ENCODE measurements at regions not wholly inside any gene's neighbourhood (a gene's known extent, or its start where the extent isn't known, plus 50 kb on each side); places are given as distances from the start of the nearest gene placed in this dataset.

- Mint-ChIP-seq H3K4me1 (no peaks in the 10 kb centered on the region), H3K27me3 (no peaks in the 10 kb centered on the region), H3K27ac (no peak overlapping the region), H3K9me3 (peaks cover 0 to 5% (median 0%) of the 10 kb centered on the region in 7 donors), H3K4me3 (no peak overlapping the region), H3K36me3 (no peaks in the 10 kb centered on the region)
- Histone ChIP-seq H3K9me3 (ENCODE audit: control insufficient read depth in 2 of 2, low read length in 2 of 2) (no peaks in the 10 kb centered on the region), H3K4me3 (ENCODE audit: low read depth, low read length) (no peak overlapping the region), H3K4me1 (ENCODE audit: control insufficient read depth, insufficient read depth, low read length, poor library complexity, severe bottlenecking) (no peaks in the 10 kb centered on the region), H3K36me3 (ENCODE audit: control insufficient read depth, insufficient read depth, low read length) (no peaks in the 10 kb centered on the region), H3K27me3 (ENCODE audit: control insufficient read depth, insufficient read depth, low read length) (no peaks in the 10 kb centered on the region), H3K27ac (ENCODE audit: insufficient read depth, low read length, poor library complexity, severe bottlenecking) (no peak overlapping the region)
- no peak for DNase-seq
- no peak for ATAC-seq (ENCODE audit: low read depth in 2 of 2)
Measured at GRCh38 chr13:105116966-105117365, 1418.5 kb downstream of the EFNB2 start.

GRCh38 chr13:105112561-105112960, 1422.9 kb downstream of the EFNB2 start:
- Histone ChIP-seq H3K27me3 (ENCODE audit: control insufficient read depth, insufficient read depth, low read length) (no peaks in the 10 kb centered on the region), H3K36me3 (ENCODE audit: control insufficient read depth, insufficient read depth, low read length) (no peaks in the 10 kb centered on the region), H3K4me3 (ENCODE audit: low read depth, low read length) (no peak overlapping the region), H3K4me1 (ENCODE audit: control insufficient read depth, insufficient read depth, low read length, poor library complexity, severe bottlenecking) (no peaks in the 10 kb centered on the region), H3K9me3 (ENCODE audit: control insufficient read depth in 2 of 2, low read length in 2 of 2) (no peaks in the 10 kb centered on the region), H3K27ac (ENCODE audit: insufficient read depth, low read length, poor library complexity, severe bottlenecking) (no peak overlapping the region)
- no peak for DNase-seq
- no peak overlapping the region for H3K27ac Mint-ChIP-seq
- H3K27me3 Mint-ChIP-seq = no peaks in the 10 kb centered on the region
- H3K36me3 Mint-ChIP-seq = no peaks in the 10 kb centered on the region
- no peak for ATAC-seq (ENCODE audit: low read depth in 2 of 2)
- H3K4me1 Mint-ChIP-seq = no peaks in the 10 kb centered on the region
- no peak overlapping the region for H3K4me3 Mint-ChIP-seq
- H3K9me3 Mint-ChIP-seq = peaks cover 0 to 5% (median 0%) of the 10 kb centered on the region in 7 donors

GRCh38 chr13:105107781-105108180, 1427.7 kb downstream of the EFNB2 start:
- no peaks in the 10 kb centered on the region for H3K4me1 ChIP-seq (ENCODE audit: control insufficient read depth, insufficient read depth, low read length, poor library complexity, severe bottlenecking)
- H3K27me3 Mint-ChIP-seq = no peaks in the 10 kb centered on the region
- H3K9me3 Mint-ChIP-seq = no peaks in the 10 kb centered on the region
- no peaks in the 10 kb centered on the region for H3K4me1 Mint-ChIP-seq
- no peak overlapping the region for H3K27ac ChIP-seq (ENCODE audit: insufficient read depth, low read length, poor library complexity, severe bottlenecking)
- no peak overlapping the region for H3K4me3 Mint-ChIP-seq
- H3K36me3 ChIP-seq (ENCODE audit: control insufficient read depth, insufficient read depth, low read length) = no peaks in the 10 kb centered on the region
- H3K27ac Mint-ChIP-seq = no peak overlapping the region
- ATAC-seq (ENCODE audit: low read depth in 2 of 2) (no peak), DNase-seq (no peak)
- H3K4me3 ChIP-seq (ENCODE audit: low read depth, low read length) = no peak overlapping the region
- H3K36me3 Mint-ChIP-seq = no peaks in the 10 kb centered on the region
- no peaks in the 10 kb centered on the region for H3K27me3 ChIP-seq (ENCODE audit: control insufficient read depth, insufficient read depth, low read length)
- H3K9me3 ChIP-seq (ENCODE audit: control insufficient read depth in 2 of 2, low read length in 2 of 2) = no peaks in the 10 kb centered on the region

- Mint-ChIP-seq H3K4me1 (no peaks in the 10 kb centered on the region), H3K4me3 (no peak overlapping the region), H3K36me3 (no peaks in the 10 kb centered on the region), H3K9me3 (no peaks in the 10 kb centered on the region), H3K27ac (no peak overlapping the region), H3K27me3 (no peaks in the 10 kb centered on the region)
- Histone ChIP-seq H3K27ac (ENCODE audit: insufficient read depth, low read length, poor library complexity, severe bottlenecking) (no peak overlapping the region), H3K36me3 (ENCODE audit: control insufficient read depth, insufficient read depth, low read length) (no peaks in the 10 kb centered on the region), H3K4me1 (ENCODE audit: control insufficient read depth, insufficient read depth, low read length, poor library complexity, severe bottlenecking) (no peaks in the 10 kb centered on the region), H3K4me3 (ENCODE audit: low read depth, low read length) (no peak overlapping the region), H3K9me3 (ENCODE audit: control insufficient read depth in 2 of 2, low read length in 2 of 2) (no peaks in the 10 kb centered on the region), H3K27me3 (ENCODE audit: control insufficient read depth, insufficient read depth, low read length) (no peaks in the 10 kb centered on the region)
- ATAC-seq (ENCODE audit: low read depth in 2 of 2) = no peak
- DNase-seq = no peak
Measured at GRCh38 chr13:105105471-105105870, 1430.0 kb downstream of the EFNB2 start.

GRCh38 chr13:105097521-105097920, 1437.9 kb downstream of the EFNB2 start:
- Mint-ChIP-seq H3K27ac (no peak overlapping the region), H3K27me3 (no peaks in the 10 kb centered on the region), H3K9me3 (peaks cover 0 to 12% (median 2%) of the 10 kb centered on the region in 7 donors), H3K36me3 (no peaks in the 10 kb centered on the region), H3K4me1 (no peaks in the 10 kb centered on the region), H3K4me3 (no peak overlapping the region)
- no peak overlapping the region for H3K4me3 ChIP-seq (ENCODE audit: low read depth, low read length)
- no peaks in the 10 kb centered on the region for H3K9me3 ChIP-seq (ENCODE audit: control insufficient read depth in 2 of 2, low read length in 2 of 2)
- DNase-seq (no peak), ATAC-seq (ENCODE audit: low read depth in 2 of 2) (no peak)
- no peaks in the 10 kb centered on the region for H3K27me3 ChIP-seq (ENCODE audit: control insufficient read depth, insufficient read depth, low read length)
- H3K4me1 ChIP-seq (ENCODE audit: control insufficient read depth, insufficient read depth, low read length, poor library complexity, severe bottlenecking) = no peaks in the 10 kb centered on the region
- H3K27ac ChIP-seq (ENCODE audit: insufficient read depth, low read length, poor library complexity, severe bottlenecking) = no peak overlapping the region
- H3K36me3 ChIP-seq (ENCODE audit: control insufficient read depth, insufficient read depth, low read length) = no peaks in the 10 kb centered on the region

GRCh38 chr13:105089858-105090643, 1445.4 kb downstream of the EFNB2 start:
- DNase-seq (no peak), ATAC-seq (ENCODE audit: low read depth in 2 of 2) (no peak)
- H3K27me3 Mint-ChIP-seq = no peaks in the 10 kb centered on the region
- no peaks in the 10 kb centered on the region for H3K4me1 Mint-ChIP-seq
- H3K27ac Mint-ChIP-seq = no peak overlapping the region
- Histone ChIP-seq H3K27ac (ENCODE audit: insufficient read depth, low read length, poor library complexity, severe bottlenecking) (no peak overlapping the region), H3K4me1 (ENCODE audit: control insufficient read depth, insufficient read depth, low read length, poor library complexity, severe bottlenecking) (no peaks in the 10 kb centered on the region), H3K4me3 (ENCODE audit: low read depth, low read length) (no peak overlapping the region), H3K27me3 (ENCODE audit: control insufficient read depth, insufficient read depth, low read length) (no peaks in the 10 kb centered on the region), H3K9me3 (ENCODE audit: control insufficient read depth in 2 of 2, low read length in 2 of 2) (no peaks in the 10 kb centered on the region), H3K36me3 (ENCODE audit: control insufficient read depth, insufficient read depth, low read length) (no peaks in the 10 kb centered on the region)
- peaks cover 0 to 7% (median 1%) of the 10 kb centered on the region in 7 donors for H3K9me3 Mint-ChIP-seq
- no peaks in the 10 kb centered on the region for H3K36me3 Mint-ChIP-seq
- no peak overlapping the region for H3K4me3 Mint-ChIP-seq

- no peaks in the 10 kb centered on the region for H3K36me3 Mint-ChIP-seq
- no peaks in the 10 kb centered on the region for H3K36me3 ChIP-seq (ENCODE audit: control insufficient read depth, insufficient read depth, low read length)
- no peaks in the 10 kb centered on the region for H3K4me1 Mint-ChIP-seq
- H3K27me3 Mint-ChIP-seq = no peaks in the 10 kb centered on the region
- H3K9me3 Mint-ChIP-seq = peaks cover 0 to 1% (median 0%) of the 10 kb centered on the region in 7 donors
- H3K4me1 ChIP-seq (ENCODE audit: control insufficient read depth, insufficient read depth, low read length, poor library complexity, severe bottlenecking) = no peaks in the 10 kb centered on the region
- ATAC-seq (ENCODE audit: low read depth in 2 of 2) (no peak), DNase-seq (no peak)
- H3K27ac Mint-ChIP-seq = no peak overlapping the region
- no peaks in the 10 kb centered on the region for H3K27me3 ChIP-seq (ENCODE audit: control insufficient read depth, insufficient read depth, low read length)
- H3K27ac ChIP-seq (ENCODE audit: insufficient read depth, low read length, poor library complexity, severe bottlenecking) = no peak overlapping the region
- H3K4me3 ChIP-seq (ENCODE audit: low read depth, low read length) = no peak overlapping the region
- H3K9me3 ChIP-seq (ENCODE audit: control insufficient read depth in 2 of 2, low read length in 2 of 2) = no peaks in the 10 kb centered on the region
- H3K4me3 Mint-ChIP-seq = no peak overlapping the region
Measured at GRCh38 chr13:105087945-105088344, 1447.5 kb downstream of the EFNB2 start.

- peaks cover 0 to 1% (median 0%) of the 10 kb centered on the region in 7 donors for H3K9me3 Mint-ChIP-seq
- no peaks in the 10 kb centered on the region for H3K36me3 Mint-ChIP-seq
- no peaks in the 10 kb centered on the region for H3K27me3 Mint-ChIP-seq
- no peak overlapping the region for H3K27ac Mint-ChIP-seq
- no peaks in the 10 kb centered on the region for H3K36me3 ChIP-seq (ENCODE audit: control insufficient read depth, insufficient read depth, low read length)
- H3K4me3 ChIP-seq (ENCODE audit: low read depth, low read length) = no peak overlapping the region
- H3K4me1 Mint-ChIP-seq = no peaks in the 10 kb centered on the region
- no peak overlapping the region for H3K27ac ChIP-seq (ENCODE audit: insufficient read depth, low read length, poor library complexity, severe bottlenecking)
- H3K4me3 Mint-ChIP-seq = no peak overlapping the region
- DNase-seq = no peak
- no peaks in the 10 kb centered on the region for H3K27me3 ChIP-seq (ENCODE audit: control insufficient read depth, insufficient read depth, low read length)
- ATAC-seq (ENCODE audit: low read depth in 2 of 2) = no peak
- H3K4me1 ChIP-seq (ENCODE audit: control insufficient read depth, insufficient read depth, low read length, poor library complexity, severe bottlenecking) = no peaks in the 10 kb centered on the region
- H3K9me3 ChIP-seq (ENCODE audit: control insufficient read depth in 2 of 2, low read length in 2 of 2) = no peaks in the 10 kb centered on the region
Measured at GRCh38 chr13:105084931-105085330, 1450.5 kb downstream of the EFNB2 start.

Measured in CD4-positive, CD25-positive, alpha-beta regulatory T cell (primary cell).